H7 (cell line): ENCODE measurements at regions not wholly inside any gene's neighbourhood (a gene's known extent, or its start where the extent isn't known, plus 50 kb on each side); places are given as distances from the start of the nearest gene placed in this dataset.
A peak's percentile ranks its signal among the peaks of the same experiment; 100 is the strongest.

Experiments
- DNase-seq: peaks from one replicate; pipeline ENCODE4 v3.0.0; 2012
- H3K27me3 ChIP-seq: 2 replicates; pipeline ENCODE4 v1.6.0; 2011; ENCODE audit warnings: mild to moderate bottlenecking, low read length; ENCODE audit not compliant: control insufficient read depth, insufficient read depth
- H3K36me3 ChIP-seq: replicated peaks from 2 replicates; pipeline ENCODE4 v1.5.1; 2011; ENCODE audit warnings: low read length; ENCODE audit not compliant: control insufficient read depth, insufficient read depth
- H3K4me3 ChIP-seq: 2 replicates; pipeline ENCODE4 v1.5.1; 2011; ENCODE audit warnings: low read depth, mild to moderate bottlenecking, control low read depth, low read length, moderate library complexity; ENCODE audit not compliant: insufficient read depth

DNA sequence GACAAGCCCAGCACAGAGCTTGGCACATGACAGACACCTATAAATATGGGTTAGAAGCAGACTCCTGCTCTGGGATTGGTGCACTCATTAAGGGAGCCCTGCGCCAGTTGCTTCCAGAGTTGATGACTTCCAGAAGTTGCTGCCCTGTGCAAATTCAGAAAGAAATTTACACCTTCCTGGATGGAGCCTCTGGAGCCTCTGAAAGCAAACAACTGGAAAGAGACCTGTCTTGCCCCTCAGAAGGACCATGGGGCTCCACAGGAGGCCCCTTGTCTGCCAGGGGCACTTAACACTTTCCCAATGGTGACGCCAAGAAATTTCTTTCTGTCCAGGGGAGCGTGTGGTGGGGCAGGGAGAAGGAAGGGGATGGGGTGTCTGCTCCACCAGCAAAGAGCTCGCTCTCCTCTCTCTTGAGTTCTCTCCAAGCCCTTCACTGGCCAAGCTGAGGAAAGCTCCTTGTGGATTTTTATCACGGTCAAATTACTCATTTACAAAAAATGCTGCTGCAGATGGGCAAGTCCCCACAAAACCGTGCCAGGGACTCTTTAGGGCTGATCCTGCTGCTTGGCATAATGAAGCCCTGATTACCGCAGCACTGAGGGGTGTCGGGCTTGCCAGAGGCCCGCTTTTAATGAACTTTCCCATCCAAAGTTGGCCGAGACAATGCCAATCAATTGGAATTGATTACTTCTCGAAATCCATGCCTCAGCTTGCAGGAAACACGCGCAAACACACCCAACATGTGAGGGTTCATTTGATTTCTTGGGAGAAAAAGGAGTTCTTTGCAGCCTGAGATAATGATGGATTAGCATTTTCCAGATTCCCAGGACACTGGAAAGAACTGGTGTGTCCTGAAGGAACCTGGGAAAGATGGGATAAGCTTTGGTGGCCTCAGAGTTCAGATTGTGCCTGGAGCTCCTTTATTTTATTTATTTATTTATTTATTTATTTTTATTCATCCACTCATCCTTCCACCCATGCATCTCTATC, 583.6 kb upstream of the CDH5 start:
- Histone ChIP-seq H3K36me3 (no peaks in the 10 kb centered on the region), H3K27me3 (no peaks in the 10 kb centered on the region), H3K4me3 (no peak overlapping the region)
- no peak for DNase-seq

DNA sequence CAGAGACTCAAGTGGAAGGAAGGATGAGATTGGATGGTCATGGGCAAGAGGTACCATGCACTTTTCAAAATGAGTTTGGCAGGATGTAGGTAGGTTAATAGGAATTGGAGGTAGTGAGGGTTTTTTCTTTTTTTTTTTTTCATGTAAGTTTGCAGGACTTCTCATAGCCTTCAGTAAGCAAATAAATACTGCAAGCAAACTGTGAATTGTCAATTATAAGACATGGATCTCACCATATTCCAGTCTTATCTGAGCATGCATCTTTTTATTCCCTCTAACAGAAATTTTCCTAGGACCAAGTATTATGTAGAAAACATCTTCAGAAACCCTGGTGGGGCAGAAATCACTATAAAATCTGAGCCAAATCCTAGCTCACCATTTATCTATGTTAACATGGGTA, 584.6 kb upstream of the CDH5 start:
- DNase-seq, result no peak
- Histone ChIP-seq H3K4me3 (no peak overlapping the region), H3K36me3 (no peaks in the 10 kb centered on the region), H3K27me3 (no peaks in the 10 kb centered on the region)

DNA sequence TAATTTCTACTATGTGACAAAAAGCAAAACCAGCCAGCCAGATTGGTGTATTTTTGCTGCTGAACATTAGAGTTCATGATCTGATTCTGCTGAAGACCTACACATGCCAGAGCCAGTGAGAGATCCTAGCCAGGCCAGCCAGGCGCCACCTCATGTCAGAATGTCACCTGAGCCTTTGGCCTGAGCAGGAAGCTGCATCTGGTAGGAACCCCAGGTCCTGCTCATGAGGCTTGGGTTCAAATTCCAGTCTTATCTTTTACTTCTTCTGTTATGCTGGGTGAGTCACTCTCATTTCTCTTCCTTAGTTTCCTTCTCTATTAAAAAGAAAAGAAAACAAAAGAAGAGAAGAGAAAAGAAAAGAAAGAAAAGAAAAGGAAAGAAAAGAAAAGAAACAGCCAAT, 585.1 kb upstream of the CDH5 start:
- Histone ChIP-seq H3K36me3 (no peaks in the 10 kb centered on the region), H3K27me3 (no peaks in the 10 kb centered on the region)

DNA sequence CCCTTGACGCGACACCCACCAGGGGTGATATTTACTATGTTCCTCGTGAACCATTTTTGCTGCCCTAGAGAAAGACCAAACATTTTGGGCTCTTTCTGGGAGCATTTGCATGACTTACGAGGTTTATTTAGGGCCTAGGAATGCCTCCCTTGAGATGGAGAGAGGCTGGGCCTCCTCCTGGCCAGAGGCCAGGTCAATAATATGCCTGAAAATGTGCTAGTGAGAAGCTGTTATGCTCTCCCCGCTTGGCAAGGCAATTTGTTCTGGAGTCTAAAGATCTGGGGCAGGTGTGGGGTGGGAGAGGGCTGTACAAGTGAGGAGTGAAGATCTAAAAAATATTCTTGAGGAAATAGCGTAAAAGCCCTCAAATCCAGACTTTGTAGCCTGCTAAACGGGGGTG, 587.3 kb upstream of the CDH5 start:
- DNase-seq, result no peak
- H3K36me3 ChIP-seq, result no peaks in the 10 kb centered on the region
- no peaks in the 10 kb centered on the region for H3K27me3 ChIP-seq
- no peak overlapping the region for H3K4me3 ChIP-seq

More for the DNA sequence above, 585.1 kb upstream of the CDH5 start:
- no peak for DNase-seq
- no peak overlapping the region for H3K4me3 ChIP-seq

DNA sequence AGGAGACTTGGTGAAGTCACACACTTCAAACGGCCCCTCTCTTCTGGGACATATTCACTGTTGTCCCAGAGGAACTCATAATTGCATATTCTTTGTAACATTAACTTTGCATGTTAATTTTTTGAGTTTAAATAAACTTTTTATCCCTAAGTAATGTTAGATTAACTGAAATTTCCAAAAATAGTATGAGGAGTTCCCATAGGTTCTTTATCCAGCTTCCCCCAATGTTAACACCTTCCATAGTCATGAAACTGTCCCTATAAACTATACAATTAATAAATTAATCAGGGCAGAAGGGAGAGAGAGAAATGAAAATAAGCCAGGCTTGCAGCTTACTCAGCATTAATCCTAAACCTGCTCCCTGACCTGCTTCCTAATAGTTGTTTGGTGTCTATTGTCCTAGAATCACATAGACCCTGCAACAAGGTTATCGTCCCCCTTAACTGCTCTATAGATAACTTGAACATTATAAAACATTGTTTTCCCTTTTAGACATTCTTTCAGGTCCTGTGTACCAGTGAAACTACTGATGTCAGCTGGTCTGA, 589.8 kb upstream of the CDH5 start:
- no peak for DNase-seq
- Histone ChIP-seq H3K36me3 (no peaks in the 10 kb centered on the region), H3K27me3 (no peaks in the 10 kb centered on the region)

DNA sequence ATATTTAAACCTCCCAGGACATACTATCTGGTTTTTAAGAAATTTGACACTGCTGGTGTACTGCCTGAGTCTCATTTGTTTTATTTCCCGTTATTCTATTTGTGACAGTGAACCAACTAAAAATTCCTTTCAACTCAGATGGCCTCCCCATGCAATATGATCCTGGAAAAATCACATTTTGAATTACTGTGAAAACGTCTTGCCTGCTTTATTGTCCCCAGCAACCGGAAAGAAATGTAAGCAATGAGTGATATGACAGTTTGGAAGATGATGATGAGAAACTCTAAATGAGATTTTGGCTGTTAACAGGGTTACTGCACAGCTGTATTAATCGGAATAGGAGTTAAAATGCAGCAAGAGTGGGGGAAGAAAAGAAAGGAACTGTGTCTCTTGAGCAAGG, 590.7 kb upstream of the CDH5 start:
- DNase-seq, result no peak
- Histone ChIP-seq H3K36me3 (no peaks in the 10 kb centered on the region), H3K27me3 (no peaks in the 10 kb centered on the region), H3K4me3 (no peak overlapping the region)

More for the DNA sequence above, 589.8 kb upstream of the CDH5 start:
- no peak overlapping the region for H3K4me3 ChIP-seq

DNA sequence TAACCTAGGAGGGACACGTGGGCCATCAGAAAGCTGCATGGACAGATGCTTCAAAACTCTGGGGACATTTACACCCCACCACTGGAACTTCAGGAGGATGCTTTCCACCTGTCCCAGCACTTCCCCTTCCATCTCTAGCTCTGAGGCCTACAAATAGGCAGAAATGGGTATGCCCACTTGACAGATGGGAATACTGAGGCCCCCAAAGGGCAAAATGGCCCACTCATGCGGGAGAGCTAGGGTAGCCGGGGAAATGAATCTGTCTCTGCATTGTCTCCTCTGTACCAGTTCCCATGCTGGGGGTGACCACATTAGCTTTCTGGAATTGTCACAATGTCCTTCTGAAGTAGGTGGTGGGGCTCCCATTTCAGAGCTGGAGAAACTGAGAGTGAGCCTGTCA, 592.1 kb upstream of the CDH5 start:
- Histone ChIP-seq H3K36me3 (no peaks in the 10 kb centered on the region), H3K4me3 (no peak overlapping the region), H3K27me3 (no peaks in the 10 kb centered on the region)
- no peak for DNase-seq

DNA sequence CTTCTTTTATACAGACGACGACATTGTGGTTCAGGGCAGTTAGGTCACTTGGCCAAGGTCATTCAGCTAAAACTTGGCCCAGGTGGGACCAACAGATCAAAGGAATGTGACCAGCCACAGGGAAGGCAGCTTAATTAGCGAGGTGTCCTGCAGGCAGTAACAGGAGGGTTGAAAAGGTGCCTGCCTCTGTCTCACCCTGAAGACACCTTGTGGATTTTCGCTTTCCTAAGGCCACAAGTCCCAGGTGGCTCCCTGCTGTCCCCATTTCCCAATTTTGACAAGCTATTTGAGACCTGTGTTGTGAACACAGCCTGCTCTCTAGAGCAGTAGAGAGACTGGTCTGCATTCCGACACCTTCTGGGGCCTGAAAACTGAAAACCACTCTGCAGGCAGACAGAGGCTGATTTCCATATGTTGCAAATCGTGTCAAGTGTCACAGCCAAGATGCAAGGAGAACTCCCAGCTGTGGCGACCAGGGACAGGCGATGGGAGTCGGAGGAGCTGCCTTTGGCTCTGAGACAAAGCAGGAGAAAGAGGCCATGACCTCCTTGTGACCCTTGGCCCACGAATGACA, 593.1 kb upstream of the CDH5 start:
- no peak overlapping the region for H3K4me3 ChIP-seq
- H3K27me3 ChIP-seq, result no peaks in the 10 kb centered on the region
- H3K36me3 ChIP-seq, result no peaks in the 10 kb centered on the region
- DNase-seq, result peak; percentile 24

DNA sequence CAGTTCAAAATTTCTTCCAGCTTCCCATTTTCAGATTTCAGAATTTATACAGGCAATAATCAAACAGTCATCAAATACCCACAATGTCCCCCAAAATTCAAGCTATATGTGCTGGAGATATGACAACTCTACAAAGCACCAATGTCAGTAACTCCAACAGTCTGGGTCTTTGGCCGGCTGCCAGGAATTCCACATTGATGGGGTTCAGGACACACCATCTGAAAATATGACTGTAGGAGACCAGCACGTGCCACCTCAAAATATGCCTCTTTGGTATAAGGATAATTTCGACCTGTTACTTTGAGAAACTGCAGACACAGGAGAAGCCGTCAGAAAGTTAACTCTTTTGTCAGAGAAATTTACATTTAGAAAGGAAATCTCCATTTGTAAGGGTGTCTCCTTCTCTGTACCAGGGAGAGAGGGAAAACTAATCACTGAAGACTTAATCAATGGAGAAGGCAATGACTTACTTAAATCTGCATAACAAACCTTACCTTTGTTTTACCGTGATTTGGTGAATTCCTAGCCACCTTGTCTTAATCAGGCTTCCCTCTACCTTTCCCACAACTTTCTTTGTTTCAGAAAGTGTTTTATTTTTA, 594.3 kb upstream of the CDH5 start:
- no peaks in the 10 kb centered on the region for H3K27me3 ChIP-seq
- H3K36me3 ChIP-seq, result no peaks in the 10 kb centered on the region
- DNase-seq, result peak; percentile 39
- H3K4me3 ChIP-seq, result no peak overlapping the region

DNA sequence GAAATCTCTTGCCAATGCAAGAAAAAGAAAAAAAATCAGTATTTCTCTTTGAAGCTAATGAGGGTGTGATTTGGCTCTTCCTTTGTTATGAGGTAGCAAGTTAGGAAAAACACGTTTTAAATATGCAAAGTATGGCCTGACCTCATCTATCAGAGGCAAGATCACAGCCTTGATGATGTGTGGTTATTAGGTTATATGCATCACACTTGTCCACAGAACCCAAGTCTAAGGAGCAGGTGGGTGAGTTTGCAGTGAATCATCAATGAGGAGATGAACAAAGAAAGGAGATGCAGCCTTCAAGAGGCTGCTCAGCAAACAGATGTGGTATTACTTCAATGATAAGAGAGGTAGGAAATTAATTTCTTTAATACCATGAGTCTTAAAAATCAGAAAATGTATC, 594.8 kb upstream of the CDH5 start:
- H3K4me3 ChIP-seq, result no peak overlapping the region
- no peak for DNase-seq
- no peaks in the 10 kb centered on the region for H3K27me3 ChIP-seq

DNA sequence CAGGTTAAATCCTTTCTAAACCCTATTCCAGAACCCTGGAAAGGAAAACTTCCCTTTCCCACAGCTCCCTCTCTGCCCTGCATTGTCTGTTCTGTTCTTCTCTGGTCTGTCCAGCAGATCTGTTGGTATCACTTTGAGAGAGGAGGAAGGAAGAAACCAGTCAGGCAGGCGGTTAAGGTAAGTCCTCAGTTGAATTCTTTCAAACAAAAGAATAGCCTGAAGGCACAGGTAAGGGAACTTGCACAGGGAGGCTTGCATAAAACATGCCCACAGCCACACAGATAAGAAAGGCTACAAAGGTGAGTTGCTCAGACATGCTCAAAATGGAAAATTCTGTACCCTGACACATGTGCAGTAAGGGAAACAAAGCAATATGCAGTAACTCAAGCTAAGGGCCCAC, 595.7 kb upstream of the CDH5 start:
- Histone ChIP-seq H3K27me3 (no peaks in the 10 kb centered on the region), H3K36me3 (no peaks in the 10 kb centered on the region), H3K4me3 (no peak overlapping the region)
- DNase-seq, result no peak

More for the DNA sequence above, 594.8 kb upstream of the CDH5 start:
- H3K36me3 ChIP-seq, result no peaks in the 10 kb centered on the region

DNA sequence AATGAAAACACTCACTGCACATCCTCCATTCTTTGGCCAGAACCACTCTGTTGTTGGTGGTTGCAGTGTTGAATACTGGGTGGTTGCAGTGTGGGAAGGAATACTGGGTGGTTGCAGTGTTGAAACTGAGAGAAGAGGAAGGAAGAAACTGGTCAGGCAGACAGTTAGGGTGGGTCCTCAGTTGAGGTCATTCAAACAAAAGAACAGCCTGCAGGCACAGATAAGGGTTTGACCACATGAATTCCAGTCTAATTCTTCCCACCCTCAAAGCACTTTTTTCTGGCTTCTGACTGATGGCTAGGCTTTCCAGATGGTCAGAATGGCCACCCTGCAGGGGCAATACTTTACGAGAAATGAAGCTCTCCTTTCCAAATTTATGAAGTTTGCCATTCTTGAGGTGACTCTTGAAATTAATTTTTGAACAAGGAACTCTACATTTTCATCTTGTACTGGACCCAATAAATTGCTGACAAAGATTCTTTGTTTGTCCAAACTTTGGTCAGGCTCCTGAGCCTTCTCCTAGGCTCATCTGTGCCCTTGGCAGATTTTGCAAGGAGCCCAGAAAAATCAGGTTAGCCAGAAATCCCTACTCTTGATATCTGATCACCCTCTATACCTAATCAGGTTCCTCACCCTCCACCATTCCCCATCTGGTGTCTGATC, 596.6 kb upstream of the CDH5 start:
- H3K4me3 ChIP-seq, result no peak overlapping the region
- no peaks in the 10 kb centered on the region for H3K27me3 ChIP-seq
- H3K36me3 ChIP-seq, result no peaks in the 10 kb centered on the region
- no peak for DNase-seq

DNA sequence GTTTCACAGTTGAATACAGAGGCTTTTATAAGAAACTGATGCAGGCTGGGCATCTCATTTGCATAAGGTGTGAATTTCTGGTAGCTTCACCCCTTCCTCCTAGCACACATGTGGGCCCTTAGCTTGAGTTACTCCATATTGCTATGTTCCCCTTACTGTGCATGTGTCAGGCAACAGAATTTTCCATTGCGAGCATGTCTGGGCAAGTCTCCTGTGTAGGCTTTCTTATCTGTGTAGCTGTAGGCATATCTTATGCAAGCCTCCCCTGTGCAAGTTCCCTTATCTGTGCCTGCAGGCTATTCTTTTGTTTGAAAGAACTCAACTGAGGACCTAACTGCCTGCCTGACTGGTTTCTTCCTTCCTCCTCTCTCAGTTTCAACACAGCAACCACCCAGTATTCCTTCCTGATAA, 597.4 kb upstream of the CDH5 start:
- no peak for DNase-seq
- no peaks in the 10 kb centered on the region for H3K27me3 ChIP-seq
- H3K36me3 ChIP-seq, result no peaks in the 10 kb centered on the region
- H3K4me3 ChIP-seq, result no peak overlapping the region

DNA sequence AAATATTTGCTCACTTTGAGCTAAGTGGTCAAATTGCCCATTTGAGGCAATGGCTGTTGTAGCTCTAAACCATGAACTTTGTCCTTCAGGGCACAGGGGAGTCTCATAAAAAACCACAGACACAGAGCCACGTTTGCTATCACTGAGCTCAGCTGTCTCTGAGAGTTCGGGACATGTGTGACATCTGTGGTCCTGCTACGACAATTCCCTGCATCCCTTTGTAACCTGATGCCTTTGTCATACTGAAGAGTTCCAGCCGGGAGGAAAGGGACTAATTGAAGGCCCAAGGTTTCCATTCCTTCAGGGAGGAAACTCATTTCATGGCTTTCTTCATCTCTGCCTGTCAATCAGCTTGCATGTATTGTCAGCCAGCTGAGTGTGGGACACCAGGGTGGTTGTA, 599.4 kb upstream of the CDH5 start:
- DNase-seq, result peak; percentile 21
- Histone ChIP-seq H3K27me3 (no peaks in the 10 kb centered on the region), H3K4me3 (no peak overlapping the region), H3K36me3 (no peaks in the 10 kb centered on the region)
